ENCODE measurements at regions not wholly inside any gene's neighbourhood (a gene's known extent, or its start where the extent isn't known, plus 50 kb on each side); places are given as distances from the start of the nearest gene placed in this dataset.

- no peaks in the 10 kb centered on the region for H3K9me3 ChIP-seq (ENCODE audit: low read depth, low read length)
- no peaks in the 10 kb centered on the region for H3K36me3 ChIP-seq (ENCODE audit: insufficient read depth, low read length)
- H3K9ac ChIP-seq (ENCODE audit: insufficient read length) = no peak overlapping the region
- no peak overlapping the region for H3K27ac ChIP-seq
- H3K4me3 ChIP-seq = no peak overlapping the region
- TF ChIP-seq FOXP2 (optimal IDR thresholded peaks at IDR 0.05; ENCODE audit: control extremely low read depth, extremely low read length, insufficient read depth) (no peak), POLR2AphosphoS5 (IDR thresholded peaks at IDR 0.05; ENCODE audit: borderline replicate concordance, low read depth, low read length) (no peak), EZH2 (IDR thresholded peaks at IDR 0.05) (no peak)
- DNase-seq (ENCODE audit: low read depth, low spot score) = no peak
Observed at GRCh38 chr13:62653371-62653770, 1237.7 kb upstream of the PCDH20 start.

GRCh38 chr13:62643799-62644524 is 1228.3 kb upstream of the PCDH20 start:
- Histone ChIP-seq H3K27ac (no peak overlapping the region), H3K36me3 (ENCODE audit: insufficient read depth, low read length) (no peaks in the 10 kb centered on the region), H3K9ac (ENCODE audit: insufficient read length) (no peak overlapping the region), H3K4me3 (no peak overlapping the region), H3K9me3 (ENCODE audit: low read depth, low read length) (no peaks in the 10 kb centered on the region)
- DNase-seq (ENCODE audit: low read depth, low spot score) = no peak
- TF ChIP-seq POLR2AphosphoS5 (IDR thresholded peaks at IDR 0.05; ENCODE audit: borderline replicate concordance, low read depth, low read length) (no peak), FOXP2 (optimal IDR thresholded peaks at IDR 0.05; ENCODE audit: control extremely low read depth, extremely low read length, insufficient read depth) (no peak), EZH2 (IDR thresholded peaks at IDR 0.05) (no peak)

- no peak overlapping the region for H3K27ac ChIP-seq
- DNase-seq (ENCODE audit: low read depth, low spot score) = no peak
- H3K9ac ChIP-seq (ENCODE audit: insufficient read length) = no peak overlapping the region
Observed at GRCh38 chr13:62643007-62643483, 1227.4 kb upstream of the PCDH20 start.

GRCh38 chr13:62635161-62635560 is 1219.5 kb upstream of the PCDH20 start:
- Histone ChIP-seq H3K9ac (ENCODE audit: insufficient read length) (no peak overlapping the region), H3K36me3 (ENCODE audit: insufficient read depth, low read length) (no peaks in the 10 kb centered on the region), H3K27ac (no peak overlapping the region), H3K9me3 (ENCODE audit: low read depth, low read length) (no peaks in the 10 kb centered on the region), H3K4me3 (no peak overlapping the region)
- TF ChIP-seq EZH2 (IDR thresholded peaks at IDR 0.05) (no peak), POLR2AphosphoS5 (IDR thresholded peaks at IDR 0.05; ENCODE audit: borderline replicate concordance, low read depth, low read length) (no peak), FOXP2 (optimal IDR thresholded peaks at IDR 0.05; ENCODE audit: control extremely low read depth, extremely low read length, insufficient read depth) (no peak)
- DNase-seq (ENCODE audit: low read depth, low spot score) = no peak

More at GRCh38 chr13:62643007-62643483, 1227.4 kb upstream of the PCDH20 start:
- H3K4me3 ChIP-seq = no peak overlapping the region
- no peaks in the 10 kb centered on the region for H3K9me3 ChIP-seq (ENCODE audit: low read depth, low read length)
- H3K36me3 ChIP-seq (ENCODE audit: insufficient read depth, low read length) = no peaks in the 10 kb centered on the region
- TF ChIP-seq FOXP2 (optimal IDR thresholded peaks at IDR 0.05; ENCODE audit: control extremely low read depth, extremely low read length, insufficient read depth) = no peak
- no peak for TF ChIP-seq EZH2 (IDR thresholded peaks at IDR 0.05)

- no peak overlapping the region for H3K27ac ChIP-seq
- TF ChIP-seq FOXP2 (optimal IDR thresholded peaks at IDR 0.05; ENCODE audit: control extremely low read depth, extremely low read length, insufficient read depth) (no peak), EZH2 (IDR thresholded peaks at IDR 0.05) (no peak), POLR2AphosphoS5 (IDR thresholded peaks at IDR 0.05; ENCODE audit: borderline replicate concordance, low read depth, low read length) (no peak)
- H3K9ac ChIP-seq (ENCODE audit: insufficient read length) = no peak overlapping the region
- H3K4me3 ChIP-seq = no peak overlapping the region
- H3K9me3 ChIP-seq (ENCODE audit: low read depth, low read length) = no peaks in the 10 kb centered on the region
- no peaks in the 10 kb centered on the region for H3K36me3 ChIP-seq (ENCODE audit: insufficient read depth, low read length)
- no peak for DNase-seq (ENCODE audit: low read depth, low spot score)
Observed at GRCh38 chr13:62633448-62633847, 1217.8 kb upstream of the PCDH20 start.

- no peak overlapping the region for H3K27ac ChIP-seq
- no peaks in the 10 kb centered on the region for H3K36me3 ChIP-seq (ENCODE audit: insufficient read depth, low read length)
- no peak for TF ChIP-seq FOXP2 (optimal IDR thresholded peaks at IDR 0.05; ENCODE audit: control extremely low read depth, extremely low read length, insufficient read depth)
- TF ChIP-seq POLR2AphosphoS5 (IDR thresholded peaks at IDR 0.05; ENCODE audit: borderline replicate concordance, low read depth, low read length) = no peak
- TF ChIP-seq EZH2 (IDR thresholded peaks at IDR 0.05) = no peak
- H3K9ac ChIP-seq (ENCODE audit: insufficient read length) = no peak overlapping the region
- no peak for DNase-seq (ENCODE audit: low read depth, low spot score)
- H3K4me3 ChIP-seq = no peak overlapping the region
- no peaks in the 10 kb centered on the region for H3K9me3 ChIP-seq (ENCODE audit: low read depth, low read length)
Observed at GRCh38 chr13:62631619-62632018, 1216.0 kb upstream of the PCDH20 start.

- Histone ChIP-seq H3K9ac (ENCODE audit: insufficient read length) (no peak overlapping the region), H3K36me3 (ENCODE audit: insufficient read depth, low read length) (no peaks in the 10 kb centered on the region), H3K27ac (no peak overlapping the region), H3K9me3 (ENCODE audit: low read depth, low read length) (no peaks in the 10 kb centered on the region), H3K4me3 (no peak overlapping the region)
- DNase-seq (ENCODE audit: low read depth, low spot score) = no peak
- TF ChIP-seq EZH2 (IDR thresholded peaks at IDR 0.05) = no peak
- no peak for TF ChIP-seq POLR2AphosphoS5 (IDR thresholded peaks at IDR 0.05; ENCODE audit: borderline replicate concordance, low read depth, low read length)
Observed at GRCh38 chr13:62631124-62631523, 1215.5 kb upstream of the PCDH20 start.

- no peak overlapping the region for H3K27ac ChIP-seq
- no peak for DNase-seq (ENCODE audit: low read depth, low spot score)
- no peak overlapping the region for H3K4me3 ChIP-seq
- H3K36me3 ChIP-seq (ENCODE audit: insufficient read depth, low read length) = no peaks in the 10 kb centered on the region
- TF ChIP-seq EZH2 (IDR thresholded peaks at IDR 0.05) (no peak), FOXP2 (optimal IDR thresholded peaks at IDR 0.05; ENCODE audit: control extremely low read depth, extremely low read length, insufficient read depth) (no peak), POLR2AphosphoS5 (IDR thresholded peaks at IDR 0.05; ENCODE audit: borderline replicate concordance, low read depth, low read length) (no peak)
- no peaks in the 10 kb centered on the region for H3K9me3 ChIP-seq (ENCODE audit: low read depth, low read length)
- H3K9ac ChIP-seq (ENCODE audit: insufficient read length) = no peak overlapping the region
Observed at GRCh38 chr13:62629618-62630017, 1214.0 kb upstream of the PCDH20 start.

- H3K27ac ChIP-seq = no peak overlapping the region
- no peak overlapping the region for H3K4me3 ChIP-seq
- TF ChIP-seq POLR2AphosphoS5 (IDR thresholded peaks at IDR 0.05; ENCODE audit: borderline replicate concordance, low read depth, low read length) = no peak
- TF ChIP-seq EZH2 (IDR thresholded peaks at IDR 0.05) = no peak
- no peak for TF ChIP-seq FOXP2 (optimal IDR thresholded peaks at IDR 0.05; ENCODE audit: control extremely low read depth, extremely low read length, insufficient read depth)
- H3K36me3 ChIP-seq (ENCODE audit: insufficient read depth, low read length) = no peaks in the 10 kb centered on the region
- no peak overlapping the region for H3K9ac ChIP-seq (ENCODE audit: insufficient read length)
- no peaks in the 10 kb centered on the region for H3K9me3 ChIP-seq (ENCODE audit: low read depth, low read length)
- no peak for DNase-seq (ENCODE audit: low read depth, low spot score)
Observed at GRCh38 chr13:62627226-62627625, 1211.6 kb upstream of the PCDH20 start.
